GM12873 (cell line): ENCODE measurements at regions not wholly inside any gene's neighbourhood (a gene's known extent, or its start where the extent isn't known, plus 50 kb on each side); places are given as distances from the start of the nearest gene placed in this dataset.

ENCODE experiments used
- TF ChIP-seq, protein P1 (sequence below): IDR thresholded peaks from 2 replicates; pipeline ENCODE4 v1.5.1; 2012; ENCODE audit warnings: low read depth, mild to moderate bottlenecking, moderate library complexity, low read length, control low read depth; ENCODE audit not compliant: insufficient read depth; ENCODE audit errors: missing control alignments

DNA sequence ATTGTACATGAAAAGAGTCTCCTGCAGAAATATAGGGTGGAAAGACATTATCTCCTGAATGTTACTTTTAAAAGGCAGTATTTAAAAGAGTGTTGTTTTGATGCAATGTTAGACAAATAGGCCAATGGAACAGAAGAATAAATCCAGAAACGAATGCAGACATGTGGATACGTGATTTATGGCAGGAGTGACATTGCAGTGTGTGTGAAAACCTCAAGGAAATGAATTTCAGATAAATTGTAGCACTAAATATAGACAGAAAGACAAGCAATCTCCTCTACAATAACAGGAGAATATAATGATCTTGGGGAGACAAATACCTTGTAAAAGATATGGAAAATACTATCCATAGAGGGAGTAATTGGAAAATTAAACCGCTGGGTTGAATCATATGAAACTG, 387.8 kb upstream of the CHRM3 start:
- TF ChIP-seq, protein P1, sequence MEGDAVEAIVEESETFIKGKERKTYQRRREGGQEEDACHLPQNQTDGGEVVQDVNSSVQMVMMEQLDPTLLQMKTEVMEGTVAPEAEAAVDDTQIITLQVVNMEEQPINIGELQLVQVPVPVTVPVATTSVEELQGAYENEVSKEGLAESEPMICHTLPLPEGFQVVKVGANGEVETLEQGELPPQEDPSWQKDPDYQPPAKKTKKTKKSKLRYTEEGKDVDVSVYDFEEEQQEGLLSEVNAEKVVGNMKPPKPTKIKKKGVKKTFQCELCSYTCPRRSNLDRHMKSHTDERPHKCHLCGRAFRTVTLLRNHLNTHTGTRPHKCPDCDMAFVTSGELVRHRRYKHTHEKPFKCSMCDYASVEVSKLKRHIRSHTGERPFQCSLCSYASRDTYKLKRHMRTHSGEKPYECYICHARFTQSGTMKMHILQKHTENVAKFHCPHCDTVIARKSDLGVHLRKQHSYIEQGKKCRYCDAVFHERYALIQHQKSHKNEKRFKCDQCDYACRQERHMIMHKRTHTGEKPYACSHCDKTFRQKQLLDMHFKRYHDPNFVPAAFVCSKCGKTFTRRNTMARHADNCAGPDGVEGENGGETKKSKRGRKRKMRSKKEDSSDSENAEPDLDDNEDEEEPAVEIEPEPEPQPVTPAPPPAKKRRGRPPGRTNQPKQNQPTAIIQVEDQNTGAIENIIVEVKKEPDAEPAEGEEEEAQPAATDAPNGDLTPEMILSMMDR, result no peak

DNA sequence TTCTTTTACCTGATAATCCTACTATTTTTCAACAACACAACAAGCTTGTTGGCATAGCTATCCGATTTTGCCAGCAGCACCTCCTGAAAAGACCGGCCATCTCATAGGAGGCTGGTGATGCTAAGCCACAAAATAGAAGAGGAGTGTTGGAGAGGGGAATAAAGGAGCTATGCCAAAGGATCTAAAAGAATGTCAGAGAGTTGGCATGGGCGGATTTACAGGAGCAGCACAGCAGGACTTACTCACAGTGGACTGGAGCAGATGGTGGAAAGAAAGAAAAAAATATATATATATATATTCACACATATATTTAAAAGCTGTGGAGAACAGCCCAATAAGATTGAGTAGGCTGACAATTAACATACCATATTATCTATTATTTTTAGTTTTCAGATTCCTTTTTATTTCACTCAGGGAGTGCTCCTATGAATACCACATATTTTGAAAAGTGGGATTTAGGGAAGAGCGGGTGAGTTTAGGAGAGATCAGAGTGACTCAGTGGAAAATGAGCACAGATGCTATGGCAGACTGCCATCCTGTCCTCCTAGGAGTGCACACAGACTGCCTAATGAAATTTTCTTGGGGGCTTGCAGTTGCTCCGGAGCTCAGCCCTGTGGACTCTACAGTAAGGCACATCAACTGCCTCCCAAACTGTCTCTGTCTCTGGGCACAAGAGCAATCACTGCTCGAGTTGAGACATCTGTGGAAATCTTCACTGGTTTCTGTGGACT, 394.4 kb upstream of the CHRM3 start:
- TF ChIP-seq, protein P1, result no peak

DNA sequence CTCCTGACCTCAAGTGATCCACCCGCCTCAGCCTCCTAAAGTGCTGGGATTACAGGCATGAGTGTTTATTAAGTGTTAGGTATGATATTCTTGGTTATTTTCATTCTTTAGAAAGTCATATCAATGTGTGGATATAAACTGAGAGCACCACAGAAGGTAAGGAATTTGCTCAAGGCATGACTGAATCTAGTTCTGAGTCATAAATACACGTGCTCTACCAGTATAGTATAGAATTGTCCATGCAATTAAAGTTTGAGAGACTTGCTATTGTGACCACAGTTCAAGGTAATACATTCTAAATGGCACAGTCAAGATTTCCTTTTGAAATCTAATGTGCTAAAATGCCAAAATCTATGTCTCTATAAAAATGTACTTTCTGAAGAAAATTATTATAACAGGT, 401.1 kb upstream of the CHRM3 start:
- TF ChIP-seq, protein P1, result no peak

DNA sequence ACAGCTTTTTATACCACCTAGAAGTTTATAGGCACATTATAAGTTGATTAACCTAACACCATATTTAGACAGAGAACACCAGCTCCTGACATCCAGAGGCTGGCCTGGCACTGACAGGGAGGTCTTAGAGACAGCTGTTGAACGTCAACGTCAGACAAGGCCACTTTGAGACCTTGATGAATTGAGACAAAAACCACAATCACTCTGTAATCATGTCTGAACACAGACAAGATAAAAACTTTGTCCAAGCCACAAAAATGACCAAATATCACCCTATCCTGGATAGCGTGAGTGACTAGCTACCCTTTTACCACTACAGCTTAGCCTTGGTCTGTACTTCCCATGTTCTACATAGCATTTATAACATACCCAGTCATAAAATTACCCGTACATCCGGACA, 403.6 kb upstream of the CHRM3 start:
- TF ChIP-seq, protein P1, result no peak

DNA sequence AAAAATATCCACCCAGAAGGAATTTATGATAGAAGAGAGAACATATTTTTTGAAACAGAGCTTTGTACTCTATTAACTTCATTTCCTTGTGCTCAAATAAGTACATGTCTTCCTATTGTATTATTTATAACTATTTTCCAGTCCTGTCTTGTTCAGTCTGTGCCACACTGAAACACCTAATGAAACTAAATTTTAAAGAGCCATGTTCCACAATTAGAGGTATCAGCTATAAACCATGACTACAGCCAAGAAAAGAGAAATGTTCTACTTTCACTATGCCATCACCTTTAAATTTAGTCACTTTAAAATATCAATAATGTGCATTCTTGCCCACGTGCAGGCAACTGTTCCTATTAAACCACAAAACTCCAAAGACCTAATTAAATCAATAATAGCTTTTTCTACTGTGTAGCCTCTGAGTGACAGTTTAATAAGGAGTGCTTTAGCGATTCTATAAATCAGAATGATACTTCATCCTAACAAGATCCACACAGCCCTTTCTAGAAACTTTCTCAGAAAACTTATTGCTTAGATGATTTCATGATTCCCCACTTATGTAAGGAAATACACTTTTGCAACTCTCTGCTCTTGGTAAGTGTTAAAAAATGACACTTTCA, 404.9 kb upstream of the CHRM3 start:
- TF ChIP-seq, protein P1, result no peak

DNA sequence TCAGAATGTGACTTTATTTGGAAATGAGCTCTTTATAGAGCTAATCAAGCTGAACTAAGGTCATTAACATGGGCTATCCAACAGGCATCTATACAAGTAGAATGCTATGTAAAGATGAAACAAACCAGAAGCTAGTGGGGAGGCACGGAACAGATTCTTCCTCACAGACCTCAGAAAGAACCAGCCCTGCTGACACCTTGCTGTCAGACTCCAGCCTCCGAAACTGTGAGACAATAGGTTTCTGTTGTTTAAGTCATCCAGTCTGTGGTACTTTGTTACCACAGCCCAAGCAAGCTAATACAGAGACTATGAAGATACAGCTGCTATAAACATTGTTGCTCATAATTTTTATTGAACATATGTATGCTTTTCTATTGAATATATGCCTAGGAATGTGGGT, 406.3 kb upstream of the CHRM3 start:
- TF ChIP-seq, protein P1, result no peak

DNA sequence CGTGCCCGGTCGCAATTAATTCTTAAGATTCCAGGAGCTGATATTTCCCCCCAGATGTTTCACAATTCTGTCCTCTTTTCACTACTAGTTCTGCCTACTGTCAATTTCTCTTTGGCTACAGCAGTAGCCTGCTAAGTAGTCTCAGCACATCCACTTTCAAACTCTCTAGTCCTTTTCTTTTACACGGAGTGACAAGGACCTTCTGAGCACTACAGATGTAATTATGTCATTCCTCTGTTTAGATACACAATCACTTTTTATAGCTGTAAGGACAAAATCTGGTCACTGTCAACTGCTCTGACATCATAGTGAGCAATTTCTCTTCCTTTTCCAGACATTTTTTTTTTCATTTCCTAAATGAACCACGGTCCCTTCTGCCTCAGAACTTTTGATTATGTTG, 421.7 kb upstream of the CHRM3 start:
- TF ChIP-seq, protein P1, result no peak
